ENCODE measurements at regions not wholly inside any gene's neighbourhood (a gene's known extent, or its start where the extent isn't known, plus 50 kb on each side); places are given as distances from the start of the nearest gene placed in this dataset.

DNA sequence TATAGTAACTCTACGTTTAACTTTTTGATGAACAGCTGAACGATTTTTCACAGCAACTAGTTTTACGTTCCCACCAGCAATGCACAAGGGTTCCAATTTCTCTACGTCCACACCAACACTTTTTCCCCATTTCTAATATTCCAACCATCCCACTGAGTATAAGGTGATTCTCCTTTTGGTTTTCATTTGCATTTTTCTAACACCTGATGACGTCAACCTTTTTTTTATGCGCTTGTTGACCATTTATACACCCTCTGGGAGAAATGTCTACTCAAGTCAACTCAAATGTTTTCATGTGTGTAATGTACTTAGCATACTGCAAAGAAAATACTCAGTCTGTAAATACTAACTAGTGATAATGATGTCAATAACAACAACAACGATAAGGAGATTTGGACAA, 177.2 kb upstream of the TENM3 start:
- DNase-seq (ENCODE audit: low read depth in 4 of 4, low spot score in 2 of 4) = no peak

DNA sequence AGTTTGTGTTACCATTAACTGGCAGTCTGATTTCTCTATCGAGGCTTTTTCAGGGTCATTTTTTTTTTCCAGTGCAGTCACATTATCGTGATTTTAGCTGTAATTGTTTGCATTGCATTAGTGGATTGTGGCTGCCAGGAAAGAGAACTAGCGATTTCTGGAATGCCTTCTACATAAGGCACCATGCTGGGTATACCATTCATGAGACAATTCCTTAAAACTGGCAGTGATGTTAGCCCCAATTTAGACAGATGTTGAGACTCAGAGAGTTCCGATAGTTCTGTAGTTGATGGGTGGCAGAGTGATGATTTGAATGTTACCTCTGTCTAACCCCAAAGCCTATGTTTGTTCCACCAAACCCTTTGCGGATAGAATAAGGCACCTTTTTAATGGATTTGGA, 175.4 kb upstream of the TENM3 start:
- no peak for DNase-seq (ENCODE audit: low read depth in 4 of 4, low spot score in 2 of 4)

DNA sequence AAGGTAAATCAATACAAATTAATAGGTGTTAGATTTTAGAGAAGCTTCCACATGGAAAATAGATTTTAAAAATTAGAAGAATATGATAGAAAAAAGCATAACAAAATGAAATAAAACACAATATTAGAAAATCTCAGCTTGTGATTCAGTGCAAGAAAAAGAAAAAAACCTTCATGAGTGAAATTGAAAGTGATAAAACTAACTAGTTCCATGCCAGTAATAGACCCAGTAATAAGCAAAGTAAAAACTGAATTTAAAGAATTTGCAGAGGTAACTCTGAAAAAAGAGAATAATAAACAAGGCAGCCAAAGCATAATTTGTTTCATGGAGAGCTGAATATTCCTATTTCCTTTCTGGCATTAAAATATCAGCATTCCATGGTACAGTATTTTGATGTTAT, 174.3 kb upstream of the TENM3 start:
- no peak for DNase-seq (ENCODE audit: low read depth in 4 of 4, low spot score in 2 of 4)

DNA sequence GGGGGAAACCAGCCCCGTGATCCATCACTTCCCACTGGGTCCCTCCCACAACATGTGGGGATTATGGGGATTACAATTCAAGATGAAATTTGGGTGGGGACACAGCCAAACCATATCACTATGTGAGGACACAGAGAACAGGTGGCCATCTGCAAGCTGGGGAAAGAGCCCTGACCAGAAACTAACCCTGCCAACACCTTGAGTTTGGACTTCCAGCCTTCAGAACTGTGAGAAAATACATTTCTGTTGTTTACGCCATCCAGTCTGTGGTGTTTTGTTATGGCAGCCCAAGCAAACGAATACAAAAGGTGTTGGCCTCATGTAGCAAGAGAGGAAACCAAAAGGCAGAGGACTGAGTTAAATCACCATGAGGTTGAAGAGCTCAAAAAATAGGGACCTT, 169.9 kb upstream of the TENM3 start:
- no peak for DNase-seq (ENCODE audit: low read depth in 4 of 4, low spot score in 2 of 4)

DNA sequence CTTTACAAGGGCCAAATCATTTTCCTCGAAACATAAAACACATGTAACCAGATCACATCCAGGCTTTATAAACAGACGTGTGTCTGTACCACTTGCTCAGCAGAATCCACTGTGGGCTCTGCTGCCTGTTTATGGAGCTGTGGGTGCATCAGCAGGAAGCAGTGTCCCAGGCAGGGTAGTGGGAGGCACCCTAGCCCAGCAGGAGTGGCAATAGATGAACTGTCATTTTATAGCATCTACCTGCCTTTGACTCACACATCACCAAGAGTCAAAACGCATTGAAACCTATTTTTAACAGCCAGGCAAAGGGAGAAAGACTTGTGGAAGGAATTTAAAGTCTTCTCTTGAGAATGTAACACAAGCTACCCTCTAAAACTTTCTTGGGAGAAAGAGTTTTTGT, 169.1 kb upstream of the TENM3 start:
- no peak for DNase-seq (ENCODE audit: low read depth in 4 of 4, low spot score in 2 of 4)

DNA sequence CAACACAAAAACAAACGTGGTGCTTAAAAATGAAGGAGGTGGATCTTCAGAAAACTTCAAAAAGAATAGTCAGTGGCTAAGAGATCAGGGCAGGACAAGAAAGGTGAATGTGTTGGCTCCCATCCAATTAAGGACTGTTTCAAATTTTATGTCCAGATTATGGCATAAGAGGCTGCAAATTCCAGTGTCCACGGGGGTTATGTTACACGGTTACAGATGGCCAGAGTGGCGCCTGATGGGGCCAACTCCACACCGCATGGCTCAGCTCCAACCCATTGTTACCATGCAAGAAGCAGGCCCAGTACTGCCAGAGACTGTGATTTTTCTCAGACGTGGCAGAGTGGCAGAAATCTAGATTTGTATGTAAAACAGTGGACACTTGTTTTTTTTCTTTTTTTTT, 168.4 kb upstream of the TENM3 start:
- no peak for DNase-seq (ENCODE audit: low read depth in 4 of 4, low spot score in 2 of 4)

DNA sequence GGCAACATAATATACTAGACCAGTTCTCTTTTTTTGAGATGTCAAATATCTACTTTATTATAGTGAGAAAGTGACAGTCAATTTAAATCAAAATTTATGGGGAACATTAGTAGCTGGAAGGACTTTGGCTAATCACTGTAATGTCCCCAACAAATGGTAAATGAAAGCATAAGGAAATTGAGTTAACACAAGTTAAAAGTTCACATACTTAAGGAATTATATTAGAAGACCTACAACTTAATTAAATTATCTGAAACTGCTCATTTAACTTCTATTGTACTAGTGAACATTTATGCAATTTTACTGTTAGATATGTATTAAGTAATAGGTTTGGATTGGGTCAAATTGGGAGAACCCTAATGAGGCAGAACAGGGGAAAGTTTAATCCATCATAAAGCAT, 160.3 kb upstream of the TENM3 start:
- no peak for DNase-seq (ENCODE audit: low read depth in 4 of 4, low spot score in 2 of 4)

DNA sequence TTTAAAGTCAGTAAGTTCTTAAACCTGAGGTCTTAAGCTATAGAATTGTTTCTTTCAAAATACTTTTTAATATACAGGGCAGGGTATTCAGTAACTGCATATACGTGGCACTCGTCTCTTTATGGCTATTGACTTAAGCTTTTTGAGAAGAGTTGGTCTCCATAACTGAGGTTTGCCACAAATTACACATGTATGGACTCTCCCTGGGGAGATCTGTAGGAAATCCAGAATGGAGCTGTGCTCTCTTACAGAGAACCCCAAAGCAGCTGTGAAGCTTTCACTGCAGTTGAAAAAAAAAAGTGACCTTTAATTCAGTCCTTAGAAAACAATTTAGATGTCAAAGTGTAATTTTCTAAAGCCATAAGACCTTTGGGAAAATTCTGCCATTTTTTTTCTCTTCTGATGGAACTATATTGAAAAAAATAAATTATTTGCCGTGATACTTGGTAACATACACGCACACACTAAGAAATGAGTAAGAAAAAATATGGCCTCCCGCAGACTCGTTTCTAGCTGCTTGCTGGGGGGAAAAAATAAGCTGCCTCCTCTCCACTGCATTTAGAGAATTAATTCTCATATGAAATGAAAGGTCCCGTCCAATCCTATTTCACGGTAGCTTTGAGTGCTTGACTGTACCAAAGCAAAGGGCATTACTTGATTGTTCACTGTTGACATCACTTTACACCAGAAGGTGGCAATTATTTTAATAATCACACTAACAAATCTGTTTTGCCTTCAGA, 159.4 kb upstream of the TENM3 start:
- no peak for DNase-seq (ENCODE audit: low read depth in 4 of 4, low spot score in 2 of 4)

DNA sequence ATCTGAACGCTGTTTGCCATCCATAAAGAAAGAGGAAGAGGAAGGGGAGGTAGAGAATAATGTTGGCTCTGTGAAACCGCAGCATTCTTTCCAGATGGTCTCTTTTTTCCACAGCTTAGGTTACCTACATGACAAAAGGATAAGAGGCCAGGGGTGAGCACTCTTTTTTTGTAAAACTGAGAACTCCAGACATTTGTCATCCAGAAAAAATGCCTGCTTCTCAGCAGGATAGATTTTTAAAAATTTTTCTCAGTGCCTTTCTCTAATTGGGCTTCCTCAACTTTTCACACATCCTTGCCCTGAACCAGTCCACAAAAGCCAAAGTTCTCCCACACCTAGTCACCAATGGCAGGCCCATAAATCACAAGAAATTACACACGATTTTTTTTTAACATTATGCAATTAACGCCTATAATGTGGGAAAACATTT, 158.1 kb upstream of the TENM3 start:
- no peak for DNase-seq (ENCODE audit: low read depth in 4 of 4, low spot score in 2 of 4)

DNA sequence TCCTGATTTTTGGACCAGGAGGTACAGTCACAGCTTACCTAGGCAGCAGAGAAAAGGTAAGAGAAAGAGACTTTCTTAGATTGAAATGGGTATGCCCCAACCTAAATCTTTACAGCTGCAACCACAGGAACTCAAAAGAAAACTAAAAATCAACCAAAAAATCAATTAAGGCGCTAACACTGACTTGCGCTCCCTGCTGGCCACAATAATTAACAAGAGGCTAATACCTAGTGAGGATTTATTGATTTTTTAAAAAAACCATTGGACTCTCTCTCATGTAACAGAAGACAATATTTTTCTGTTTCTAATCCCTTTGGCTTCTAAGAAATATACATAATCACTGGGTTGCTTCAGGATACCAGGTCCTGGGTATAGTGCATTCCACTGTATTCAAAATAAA, 153.9 kb upstream of the TENM3 start:
- DNase-seq (ENCODE audit: low read depth in 4 of 4, low spot score in 2 of 4) = no peak

DNA sequence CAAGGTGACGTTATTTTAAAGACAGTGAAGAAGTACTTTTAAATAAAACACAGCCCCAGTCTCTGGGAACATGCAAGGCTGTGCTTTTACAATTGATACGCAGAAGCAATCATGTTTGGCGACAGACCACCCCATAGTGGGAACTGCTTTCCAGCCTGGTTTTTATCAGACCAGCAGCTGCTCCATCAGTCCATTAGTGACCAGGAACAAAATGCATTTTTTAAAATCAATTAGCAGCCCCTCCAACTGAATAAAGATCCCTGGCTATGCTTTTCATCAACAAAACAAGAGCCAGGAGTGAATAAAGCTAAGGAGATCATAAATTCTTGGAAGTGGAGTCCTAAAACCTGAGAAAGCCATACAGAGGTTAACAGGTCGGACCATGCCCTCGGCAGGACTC, 153.0 kb upstream of the TENM3 start:
- no peak for DNase-seq (ENCODE audit: low read depth in 4 of 4, low spot score in 2 of 4)

DNA sequence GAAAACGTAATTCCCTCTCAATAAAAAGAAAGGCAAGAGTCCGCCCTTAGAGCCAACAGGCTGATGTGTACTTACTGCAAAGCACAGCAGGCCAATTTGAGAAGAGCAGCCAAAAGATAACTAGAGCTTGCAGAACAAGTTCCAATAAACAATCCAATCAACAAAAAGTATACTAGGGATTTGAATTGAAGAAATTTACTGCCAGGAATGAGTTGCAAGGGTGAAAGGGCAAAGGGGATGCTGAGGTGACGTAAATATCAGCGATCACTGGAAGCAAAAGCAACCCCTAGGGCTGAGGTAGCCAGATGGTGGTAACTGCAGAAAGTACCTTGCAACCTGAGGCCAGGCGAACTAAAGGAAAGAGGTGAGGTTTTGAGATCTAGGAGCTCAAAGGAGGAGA, 152.1 kb upstream of the TENM3 start:
- DNase-seq (ENCODE audit: low read depth in 4 of 4, low spot score in 2 of 4) = no peak

DNA sequence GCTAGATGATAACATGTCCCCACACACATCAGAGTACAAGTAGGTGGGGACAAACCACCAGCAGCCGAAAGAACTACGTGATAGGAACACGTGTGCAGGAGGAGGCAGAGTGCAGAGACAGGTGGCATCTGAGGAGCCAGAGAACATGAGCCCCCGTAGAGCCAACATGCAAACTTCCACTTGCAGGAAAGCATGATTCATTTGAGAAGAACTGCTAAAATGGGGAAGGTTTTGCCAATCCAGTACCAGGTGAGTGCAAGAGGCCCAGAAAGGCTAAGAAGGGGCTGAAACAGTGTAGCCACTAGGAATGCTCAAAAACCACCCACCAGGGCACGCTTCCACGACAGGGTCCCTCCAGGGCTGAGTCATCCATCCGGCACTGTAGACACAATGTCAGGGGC, 149.8 kb upstream of the TENM3 start:
- DNase-seq (ENCODE audit: low read depth in 4 of 4, low spot score in 2 of 4) = no peak

DNA sequence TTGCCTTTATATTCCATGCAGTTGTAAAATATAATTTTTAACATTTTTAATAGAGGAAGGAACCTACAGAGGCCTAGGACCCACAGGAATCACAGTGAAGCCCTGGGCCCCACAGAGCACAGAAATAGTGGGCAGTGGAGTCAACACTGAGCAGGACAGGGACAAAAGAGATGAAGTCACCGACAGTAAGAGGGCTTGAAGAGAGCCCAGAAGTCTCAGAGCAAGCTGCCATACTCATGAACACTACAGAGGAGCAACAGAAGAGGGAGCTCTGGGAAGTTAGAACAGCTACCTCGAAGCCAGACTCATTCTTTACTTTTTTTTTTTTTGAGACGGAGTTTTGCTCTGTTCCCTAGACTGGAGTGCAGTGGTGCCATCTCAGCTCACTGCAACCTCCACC, 149.3 kb upstream of the TENM3 start:
- no peak for DNase-seq (ENCODE audit: low read depth in 4 of 4, low spot score in 2 of 4)

DNA sequence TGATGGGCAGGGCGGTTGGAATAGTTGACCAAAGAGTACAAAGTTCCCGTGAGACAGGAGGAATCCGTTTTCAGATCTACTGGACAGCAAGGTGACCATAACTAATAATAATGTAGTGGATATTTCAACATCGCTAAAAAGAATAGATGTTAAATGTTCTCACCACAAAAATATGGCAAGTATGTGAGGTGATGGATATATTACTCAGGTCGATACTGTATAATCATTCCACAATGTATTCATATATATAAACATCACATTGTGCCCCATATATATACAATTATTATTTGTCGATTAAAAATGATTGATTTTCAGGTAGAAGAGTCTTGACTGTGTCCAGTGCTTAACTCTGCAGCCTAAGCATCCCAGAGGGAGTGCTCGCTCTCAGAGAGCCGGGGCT, 141.6 kb upstream of the TENM3 start:
- no peak for DNase-seq (ENCODE audit: low read depth in 4 of 4, low spot score in 2 of 4)

DNA sequence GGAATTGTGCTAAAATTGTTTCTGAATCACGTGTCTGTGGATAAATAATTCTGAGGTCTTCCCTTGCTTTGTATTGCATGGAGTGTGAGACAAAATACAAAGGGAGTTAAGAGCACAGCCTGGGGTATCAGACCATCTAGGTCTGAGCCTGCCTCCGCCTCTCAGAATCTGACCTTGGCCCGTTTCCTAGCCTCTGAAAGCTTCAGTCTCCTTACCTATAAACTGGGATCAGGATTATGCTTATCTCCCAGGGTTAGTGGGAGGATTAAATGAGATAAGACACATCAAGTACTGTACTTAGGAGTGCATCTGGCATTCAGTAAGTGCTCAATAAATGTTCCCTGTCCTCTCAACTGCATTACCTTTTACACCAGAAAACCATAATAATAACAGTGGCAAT, 140.6 kb upstream of the TENM3 start:
- no peak for DNase-seq (ENCODE audit: low read depth in 4 of 4, low spot score in 2 of 4)

DNA sequence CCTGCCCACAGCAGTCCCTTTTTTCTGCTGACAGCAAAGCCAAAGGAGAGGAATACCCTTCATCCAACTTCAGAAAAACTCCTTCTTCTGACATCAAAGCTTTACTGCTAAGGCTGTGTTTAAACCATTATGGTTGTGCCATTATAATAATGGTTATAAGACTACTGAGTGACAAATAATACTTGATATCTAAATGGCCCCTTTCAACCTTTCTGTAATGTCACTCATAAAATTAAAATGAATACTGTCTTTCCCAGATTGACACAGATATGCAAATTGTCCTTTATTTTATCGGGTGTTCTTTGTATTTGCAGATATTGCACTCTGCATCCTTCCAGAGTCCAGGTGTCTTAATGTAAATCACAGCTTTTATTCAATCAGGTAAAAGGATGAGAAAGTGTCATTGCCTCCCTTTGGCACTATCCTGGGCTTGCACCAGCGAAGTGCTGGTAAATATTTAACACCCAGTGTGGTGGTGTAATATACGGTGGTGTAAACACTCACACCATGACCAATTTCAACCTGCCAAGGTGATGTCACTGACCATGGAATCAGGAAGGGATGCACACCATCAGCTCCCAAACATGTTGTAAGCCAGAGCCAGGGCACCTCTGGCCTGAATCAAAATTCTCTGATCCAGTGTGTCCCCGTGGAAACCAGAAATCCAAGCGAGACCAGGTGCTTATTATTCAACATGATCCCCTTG, 139.4 kb upstream of the TENM3 start:
- no peak for DNase-seq (ENCODE audit: low read depth in 4 of 4, low spot score in 2 of 4)

DNA sequence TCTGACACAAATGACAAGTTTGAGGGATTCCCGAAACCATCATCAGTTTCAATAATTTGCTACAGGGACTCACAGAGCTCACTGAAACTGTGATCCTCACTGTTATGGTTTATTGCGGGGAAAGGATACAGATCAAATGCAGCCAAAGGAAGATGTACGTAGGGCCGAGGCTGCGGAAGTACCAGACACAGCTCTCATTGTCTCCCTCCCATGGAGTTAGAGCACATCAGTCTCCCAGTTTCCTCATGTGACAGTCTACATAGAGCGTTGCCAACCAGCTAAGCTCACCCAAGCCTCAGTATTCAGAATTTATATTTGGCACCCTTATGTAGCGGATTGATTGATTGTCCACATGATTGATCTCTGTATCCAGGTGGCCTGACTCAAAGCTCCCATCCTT, 137.8 kb upstream of the TENM3 start:
- DNase-seq (ENCODE audit: low read depth in 4 of 4, low spot score in 2 of 4) = no peak

DNA sequence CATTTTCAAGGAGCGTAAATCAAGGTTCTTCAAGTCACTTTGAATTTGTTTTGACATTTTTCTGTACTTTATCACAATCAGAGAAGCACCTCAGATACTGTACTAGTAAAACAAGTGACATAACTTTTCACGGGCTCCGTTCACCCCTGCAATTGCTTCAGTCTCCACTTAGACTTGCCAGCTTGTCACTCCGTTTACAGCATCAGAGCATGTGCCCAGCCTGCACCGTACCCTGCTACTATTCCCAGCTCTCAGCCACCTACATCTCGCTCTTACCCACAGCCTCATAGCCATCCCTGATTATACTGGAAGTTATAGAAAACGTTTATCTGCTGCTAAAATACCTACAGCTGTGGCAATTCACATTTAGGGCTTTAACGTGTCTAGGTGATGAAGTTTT, 135.3 kb upstream of the TENM3 start:
- DNase-seq (ENCODE audit: low read depth in 4 of 4, low spot score in 2 of 4) = no peak

DNA sequence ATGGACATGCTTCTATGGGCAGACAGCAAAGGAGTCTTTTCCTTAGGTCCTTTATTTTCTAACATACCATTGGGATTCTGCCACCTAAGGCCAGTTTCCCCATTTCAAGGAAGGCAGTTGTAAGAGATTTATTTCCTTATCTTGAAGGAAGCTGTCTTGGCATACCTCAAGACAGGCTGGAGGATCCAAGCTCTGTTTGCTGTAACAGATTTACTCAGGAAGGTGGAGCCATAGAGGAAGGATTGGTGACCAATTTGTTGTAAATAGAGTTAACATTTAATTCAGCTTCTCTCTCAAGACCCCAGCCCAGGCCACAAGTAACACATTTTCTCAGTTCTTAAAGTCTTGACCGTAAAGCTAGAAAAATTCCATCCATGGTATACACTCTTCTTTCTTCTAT, 131.6 kb upstream of the TENM3 start:
- DNase-seq (ENCODE audit: low read depth in 4 of 4, low spot score in 2 of 4) = no peak

DNA sequence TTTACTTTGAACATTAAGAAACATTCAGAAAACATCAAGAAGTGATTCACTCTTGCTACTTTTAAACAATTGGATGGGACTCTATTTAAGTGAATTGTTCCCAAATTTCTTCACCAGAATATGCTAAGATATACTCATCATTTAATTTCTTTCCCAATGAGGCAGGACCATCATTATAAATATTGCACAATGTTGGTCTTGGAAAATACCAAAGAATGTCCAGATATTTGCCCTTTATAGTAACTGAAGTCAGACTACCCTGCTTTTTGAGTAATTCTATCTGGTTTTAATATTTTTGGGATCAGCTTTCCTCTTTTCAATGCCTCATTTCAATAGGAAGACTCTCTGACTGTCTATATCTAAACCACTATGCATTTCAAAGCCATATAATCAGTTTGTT, 129.4 kb upstream of the TENM3 start:
- no peak for DNase-seq (ENCODE audit: low read depth in 4 of 4, low spot score in 2 of 4)

DNA sequence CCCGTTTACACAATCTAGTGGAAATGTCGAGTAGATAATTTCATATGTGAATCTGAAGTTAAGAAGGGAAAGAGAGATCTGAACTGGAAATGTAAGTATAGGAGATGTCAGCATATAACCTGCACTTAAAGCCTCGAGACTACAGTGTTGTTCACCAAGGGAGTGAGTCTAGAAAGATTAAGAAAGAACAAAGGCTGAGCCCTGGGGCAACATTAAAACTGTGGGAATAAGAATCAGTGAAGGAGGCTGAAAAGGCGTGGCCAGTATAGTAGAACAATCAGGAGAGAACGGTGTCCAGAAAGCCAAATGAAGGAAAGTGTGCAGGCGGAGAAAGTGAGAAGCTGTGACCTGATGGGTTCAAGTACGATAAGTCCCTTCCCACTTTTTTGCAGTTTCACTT, 118.8 kb upstream of the TENM3 start:
- DNase-seq (ENCODE audit: low read depth in 4 of 4, low spot score in 2 of 4) = no peak

DNA sequence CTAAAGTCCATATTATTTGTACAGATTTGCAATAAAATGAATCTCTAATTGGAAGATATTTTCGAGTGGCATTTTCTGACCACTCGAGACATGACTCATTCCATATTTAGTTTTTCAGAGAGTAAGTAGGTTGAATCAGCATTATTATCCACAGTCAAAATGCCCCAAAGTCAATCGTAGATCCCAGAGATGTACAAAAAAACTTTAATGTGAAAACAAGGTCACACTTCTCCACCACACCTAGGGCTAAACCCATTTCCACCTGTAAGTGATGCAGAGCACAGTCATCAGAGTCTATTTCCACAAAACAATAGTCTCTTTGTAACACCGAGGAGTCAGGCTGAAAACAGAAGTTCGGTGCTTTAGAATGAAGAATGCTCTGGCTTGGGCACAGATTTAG, 117.1 kb upstream of the TENM3 start:
- no peak for DNase-seq (ENCODE audit: low read depth in 4 of 4, low spot score in 2 of 4)
